ENCODE measurements at regions not wholly inside any gene's neighbourhood (a gene's known extent, or its start where the extent isn't known, plus 50 kb on each side); places are given as distances from the start of the nearest gene placed in this dataset.

DNA sequence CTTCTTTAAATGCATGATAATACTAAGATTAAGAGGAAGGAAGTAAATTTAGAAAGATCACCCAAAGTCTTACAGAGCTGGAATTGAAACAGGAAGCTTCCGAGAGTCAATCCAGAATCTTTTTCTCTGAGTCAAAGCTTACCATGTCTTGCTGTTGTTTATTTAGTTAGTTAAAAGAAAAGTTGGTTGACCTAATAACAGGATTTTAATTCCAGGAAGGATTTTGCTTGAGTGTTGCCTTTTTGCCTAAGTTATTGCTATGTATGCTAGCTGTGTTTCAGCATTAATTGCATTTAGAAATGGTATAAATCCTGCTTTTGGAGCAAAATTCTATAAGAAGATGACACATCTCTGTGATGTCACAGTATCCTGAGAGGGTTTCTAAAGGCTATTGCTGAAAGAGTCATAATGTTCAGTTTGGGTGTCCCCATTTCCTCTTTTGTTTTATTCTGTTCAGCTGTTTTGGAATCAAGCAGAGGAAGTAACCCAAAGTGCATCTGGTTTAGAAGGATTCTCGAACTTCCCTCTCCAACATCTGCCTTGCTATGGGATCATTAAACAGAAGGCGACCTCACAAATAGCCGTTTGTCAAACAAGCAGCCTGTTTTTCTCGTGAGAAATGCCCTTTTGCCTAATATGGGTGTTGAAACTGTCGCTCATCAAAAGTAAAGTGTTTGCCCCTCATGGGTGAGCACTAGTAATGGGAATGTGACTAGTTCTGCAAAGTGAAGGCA, 271.5 kb upstream of the MMADHC start:
- TF ChIP-seq CTCF (conservative IDR thresholded peaks at IDR 0.05 in 1 of 2, IDR thresholded peaks at IDR 0.05 in 1 of 2; ENCODE audit: low read depth in 1 of 2, low read length in 2 of 2) (no peak), EZH2 (IDR thresholded peaks at IDR 0.05; ENCODE audit: low read length, missing control alignments) (no peak)

All from fibroblast of lung (primary cell).